AG10803 (cell line): ENCODE measurements at regions not wholly inside any gene's neighbourhood (a gene's known extent, or its start where the extent isn't known, plus 50 kb on each side); places are given as distances from the start of the nearest gene placed in this dataset.
"Not testable (repeated sequence)": the region's sequence is repeated elsewhere in the genome, so short reads cannot be mapped to it uniquely, and the experiment has no call there.

Source experiments
- DNase-seq: peaks from one replicate; pipeline ENCODE4 v3.0.0; 2010; ENCODE audit warnings: low read depth
- H3K4me3 ChIP-seq: 2 replicates; pipeline ENCODE4 v1.5.1; 2011; ENCODE audit warnings: mild to moderate bottlenecking, low read length, control low read depth
- TF ChIP-seq, protein P1 (sequence below): conservative IDR thresholded peaks from 2 replicates; pipeline ENCODE4 v1.5.1; 2011; ENCODE audit warnings: mild to moderate bottlenecking, low read length, control low read depth, inconsistent platforms

GRCh38 chr4:81319657-81320056 lies 104.6 kb upstream of the PRKG2 start:
- TF ChIP-seq, protein P1, sequence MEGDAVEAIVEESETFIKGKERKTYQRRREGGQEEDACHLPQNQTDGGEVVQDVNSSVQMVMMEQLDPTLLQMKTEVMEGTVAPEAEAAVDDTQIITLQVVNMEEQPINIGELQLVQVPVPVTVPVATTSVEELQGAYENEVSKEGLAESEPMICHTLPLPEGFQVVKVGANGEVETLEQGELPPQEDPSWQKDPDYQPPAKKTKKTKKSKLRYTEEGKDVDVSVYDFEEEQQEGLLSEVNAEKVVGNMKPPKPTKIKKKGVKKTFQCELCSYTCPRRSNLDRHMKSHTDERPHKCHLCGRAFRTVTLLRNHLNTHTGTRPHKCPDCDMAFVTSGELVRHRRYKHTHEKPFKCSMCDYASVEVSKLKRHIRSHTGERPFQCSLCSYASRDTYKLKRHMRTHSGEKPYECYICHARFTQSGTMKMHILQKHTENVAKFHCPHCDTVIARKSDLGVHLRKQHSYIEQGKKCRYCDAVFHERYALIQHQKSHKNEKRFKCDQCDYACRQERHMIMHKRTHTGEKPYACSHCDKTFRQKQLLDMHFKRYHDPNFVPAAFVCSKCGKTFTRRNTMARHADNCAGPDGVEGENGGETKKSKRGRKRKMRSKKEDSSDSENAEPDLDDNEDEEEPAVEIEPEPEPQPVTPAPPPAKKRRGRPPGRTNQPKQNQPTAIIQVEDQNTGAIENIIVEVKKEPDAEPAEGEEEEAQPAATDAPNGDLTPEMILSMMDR = no peak

GRCh38 chr4:81314897-81315470 lies 100.0 kb upstream of the PRKG2 start:
- H3K4me3 ChIP-seq = no peak overlapping the region
- TF ChIP-seq, protein P1 = no peak
- DNase-seq = peak; percentile 44

More at GRCh38 chr4:81319657-81320056, 104.6 kb upstream of the PRKG2 start:
- no peak for DNase-seq
- H3K4me3 ChIP-seq = no peak overlapping the region

- peak; percentile 68 for DNase-seq
- TF ChIP-seq, protein P1 = no peak
- no peak overlapping the region for H3K4me3 ChIP-seq
These were observed 99.3 kb upstream of the PRKG2 start for GRCh38 chr4:81314196-81314896.

GRCh38 chr4:81307991-81308390 lies 93.0 kb upstream of the PRKG2 start:
- DNase-seq = no peak
- no peak overlapping the region for H3K4me3 ChIP-seq
- TF ChIP-seq, protein P1 = no peak

GRCh38 chr4:81304871-81305270 lies 89.8 kb upstream of the PRKG2 start:
- no peak overlapping the region for H3K4me3 ChIP-seq
- no peak for DNase-seq
- TF ChIP-seq, protein P1 = no peak

- DNase-seq, H3K4me3 ChIP-seq: not testable (repeated sequence)
These were observed 85.3 kb upstream of the PRKG2 start for GRCh38 chr4:81300352-81300751.

DNA sequence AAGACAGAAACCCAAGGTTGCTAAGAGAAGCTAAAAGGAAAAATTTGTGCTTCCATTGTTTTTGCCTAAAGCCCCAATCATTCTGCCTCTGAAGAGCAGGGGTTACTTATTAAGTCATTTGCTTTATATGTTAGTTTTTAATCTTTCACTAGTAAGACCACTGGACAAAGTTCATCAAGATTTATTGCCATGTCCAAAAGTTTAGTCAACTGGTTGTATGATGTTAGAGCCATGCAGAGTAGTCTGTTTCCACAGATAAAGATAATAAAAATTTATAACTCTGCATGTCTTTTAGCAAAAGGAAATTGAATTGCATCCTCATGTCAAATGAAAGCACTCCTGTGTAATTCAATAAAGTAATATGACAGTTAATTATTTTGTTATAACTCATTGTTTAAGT lies 75.8 kb upstream of the PRKG2 start:
- TF ChIP-seq, protein P1 = no peak
- H3K4me3 ChIP-seq = no peak overlapping the region
- no peak for DNase-seq
